ENCODE measurements at regions not wholly inside any gene's neighbourhood (a gene's known extent, or its start where the extent isn't known, plus 50 kb on each side); places are given as distances from the start of the nearest gene placed in this dataset.
A peak's percentile ranks its signal among the peaks of the same experiment; 100 is the strongest.

DNA sequence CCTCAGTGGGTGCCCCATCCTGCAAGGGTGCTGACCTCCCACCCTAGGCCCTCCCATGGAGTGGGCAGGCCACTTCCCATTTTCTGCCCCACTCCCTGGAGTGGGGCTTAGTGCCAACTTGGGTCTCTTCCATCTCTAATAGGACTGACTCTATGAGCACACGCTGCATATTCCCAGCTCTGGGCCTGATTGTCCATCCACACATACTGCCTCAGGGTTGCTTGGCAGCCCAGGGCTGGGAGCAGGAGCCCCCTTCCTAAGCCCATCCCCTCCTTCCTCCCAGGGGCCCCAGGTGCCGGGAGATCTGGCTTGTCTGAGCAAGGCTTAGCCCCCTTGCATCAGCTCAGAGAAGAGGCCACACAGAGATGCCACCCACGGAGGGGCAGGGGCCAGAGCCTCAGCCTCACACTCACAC lies 55.1 kb downstream of the PJA1 start:
- DNase-seq (ENCODE audit: low spot score in 2 of 2) (no peak), FAIRE-seq (no peak)

DNA sequence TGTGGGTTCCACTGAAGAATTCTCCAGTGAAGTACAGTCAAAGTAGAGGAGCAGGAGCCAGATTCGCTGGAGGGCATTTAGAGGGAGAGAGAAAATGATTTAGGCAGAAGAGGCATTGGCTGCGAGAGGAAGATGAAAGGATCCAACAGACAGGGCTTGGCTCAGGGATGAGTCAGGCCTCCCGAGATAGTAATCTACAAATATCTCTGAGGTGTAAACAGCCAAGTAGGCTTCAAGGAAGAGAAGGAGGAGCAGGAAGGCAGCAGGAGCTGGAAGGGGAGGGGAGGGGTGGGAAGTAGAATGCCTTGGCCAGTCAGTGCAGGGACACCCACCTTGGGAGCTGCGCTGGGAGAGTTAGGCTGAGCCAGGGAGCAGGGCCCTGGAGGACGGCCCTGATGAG lies 55.5 kb downstream of the PJA1 start:
- DNase-seq (ENCODE audit: low spot score in 2 of 2) (no peak), FAIRE-seq (no peak)

DNA sequence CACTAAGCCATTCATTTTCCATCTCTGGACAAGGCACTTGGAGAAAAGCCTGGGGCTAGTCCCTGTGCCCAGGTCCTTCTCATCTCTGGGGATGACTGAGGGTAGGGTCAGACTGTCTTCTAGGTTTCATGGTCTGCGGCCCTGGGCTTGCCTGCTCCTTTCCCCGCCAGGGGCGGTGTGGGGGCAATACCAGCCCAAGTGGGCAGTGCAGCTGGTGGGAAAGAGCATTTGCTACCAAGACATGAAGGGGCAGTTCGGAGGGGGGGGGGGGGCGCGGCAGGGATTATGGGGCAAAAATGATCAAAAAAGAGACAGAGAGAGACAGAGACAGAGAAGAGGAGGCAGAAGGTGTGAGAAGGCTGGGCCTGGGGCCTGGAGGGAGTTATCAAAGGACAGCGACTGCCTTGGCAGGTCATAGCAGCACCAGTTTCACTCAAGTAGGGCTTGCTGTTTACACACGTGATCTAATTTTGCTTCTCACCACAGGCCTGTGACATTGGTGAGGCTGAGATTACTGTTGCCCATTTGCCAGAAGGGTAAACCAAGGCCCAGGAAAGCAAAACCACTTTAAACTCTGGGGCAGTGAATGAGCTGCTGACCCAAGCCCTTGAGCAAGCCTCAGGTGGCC lies 56.1 kb downstream of the PJA1 start:
- DNase-seq (ENCODE audit: low spot score in 2 of 2) (no peak), FAIRE-seq (no peak)

DNA sequence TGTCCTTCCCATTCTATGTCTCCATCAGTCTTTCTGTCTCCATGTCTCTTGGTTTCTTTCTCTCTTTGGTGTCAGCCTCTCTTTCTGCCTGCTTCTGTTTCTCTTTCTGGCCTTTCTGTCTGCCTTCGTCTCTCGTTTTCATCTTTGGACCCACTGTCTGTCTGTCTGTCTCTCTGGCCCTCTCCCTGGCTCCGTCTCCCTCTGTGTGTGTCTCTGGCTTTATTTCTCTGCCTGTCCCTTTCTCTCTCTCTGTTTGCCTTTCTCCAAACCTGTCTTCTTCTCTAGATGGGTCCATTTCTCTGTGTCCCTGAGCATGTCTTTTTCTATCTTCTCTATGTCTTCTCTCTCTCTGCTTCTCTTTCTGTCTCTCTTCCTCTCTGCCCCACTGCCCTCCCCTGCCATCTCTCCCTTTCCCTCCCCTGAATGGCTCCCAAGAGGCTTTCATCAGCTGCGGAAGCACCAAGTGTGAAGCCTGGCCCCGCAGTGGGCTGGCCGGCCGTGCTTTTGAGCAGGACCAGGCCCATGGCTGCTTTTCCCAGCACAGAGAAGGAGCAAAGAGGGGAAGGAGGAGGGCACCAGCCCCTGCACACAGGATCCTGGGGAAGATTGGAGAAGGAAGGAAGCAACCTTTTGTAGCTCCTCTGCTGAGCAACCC lies 57.4 kb downstream of the PJA1 start:
- DNase-seq (ENCODE audit: low spot score in 2 of 2) (no peak), FAIRE-seq (no peak)

DNA sequence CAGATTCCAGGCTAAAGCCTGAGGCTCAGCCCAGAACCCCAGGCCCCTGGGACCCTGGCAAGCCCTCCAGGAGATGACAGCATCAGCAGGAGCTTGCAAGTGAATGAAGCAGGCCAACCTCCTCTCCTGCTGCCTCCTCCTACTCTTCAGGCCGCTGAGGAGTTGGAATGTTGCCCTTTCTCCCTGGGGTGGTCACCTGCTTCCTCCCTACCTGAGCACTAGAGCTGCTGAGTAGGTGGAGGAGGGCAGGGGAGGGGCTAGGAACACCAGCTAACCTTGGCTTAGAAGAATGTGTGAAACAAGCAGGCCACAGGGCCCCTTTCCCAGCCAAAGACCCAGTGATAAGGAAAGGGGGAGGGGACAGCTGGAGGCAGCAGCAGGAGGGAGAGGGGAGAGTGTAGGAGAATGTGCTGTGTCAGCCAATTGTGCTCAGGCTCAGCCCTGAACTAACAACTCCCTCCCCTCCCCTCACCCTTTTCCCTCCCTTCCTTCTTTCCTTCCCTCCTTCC lies 58.0 kb downstream of the PJA1 start:
- FAIRE-seq = no peak

DNA sequence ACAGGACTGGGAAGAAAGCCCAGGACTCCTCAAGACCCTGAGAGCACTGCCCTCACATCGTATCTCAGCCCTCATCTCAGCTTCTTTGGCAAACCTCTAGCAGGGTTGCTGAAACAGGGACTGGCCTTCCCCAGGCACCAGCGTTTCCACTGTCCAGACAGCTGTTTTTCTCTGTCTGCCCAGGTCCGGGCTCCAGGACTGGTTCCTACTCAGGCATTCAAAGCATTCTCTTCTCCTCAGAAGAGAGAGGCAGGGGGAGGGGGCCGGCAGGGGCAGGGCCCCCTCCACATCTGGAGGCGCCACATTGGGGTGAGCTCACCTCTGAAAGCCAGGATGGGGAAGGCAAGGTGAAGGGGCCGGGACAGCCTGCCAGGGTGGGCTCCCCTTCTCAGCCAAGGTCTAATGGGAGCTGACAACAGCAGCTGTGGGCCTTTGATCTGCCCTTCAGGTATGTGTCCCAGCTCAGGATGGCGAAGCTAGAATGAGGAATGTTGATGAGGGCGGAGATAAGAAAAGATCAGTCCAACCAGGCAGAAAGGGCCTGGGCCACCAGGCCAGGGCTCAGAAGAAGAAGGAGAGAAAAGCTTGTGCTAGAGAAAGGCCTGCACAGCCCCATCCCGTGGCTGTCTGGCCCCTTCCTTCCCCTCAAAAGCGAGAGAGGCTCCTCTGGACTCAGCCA lies 60.4 kb downstream of the PJA1 start:
- FAIRE-seq (no peak), DNase-seq (ENCODE audit: low spot score in 2 of 2) (no peak)

More for the DNA sequence above, 58.0 kb downstream of the PJA1 start:
- no peak for DNase-seq (ENCODE audit: low spot score in 2 of 2)

DNA sequence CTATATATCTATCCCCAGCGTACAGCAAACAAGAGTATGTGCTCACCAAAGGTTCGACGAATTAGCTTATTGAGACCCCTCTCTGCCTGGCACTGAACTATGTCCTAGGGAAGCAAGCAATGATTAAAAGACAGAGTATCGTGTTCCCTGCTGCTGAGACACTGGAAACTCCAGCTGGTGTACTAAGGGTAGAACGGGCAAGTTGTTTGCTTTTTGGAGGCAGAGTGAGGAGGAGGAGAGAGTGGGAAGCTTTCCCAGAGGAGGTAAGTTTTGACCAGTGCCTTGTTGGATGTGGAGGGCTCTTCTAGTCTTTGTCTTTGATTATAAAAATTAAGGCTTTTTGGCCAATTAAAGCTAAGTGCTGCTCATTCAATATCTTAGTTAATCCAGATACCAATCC lies 61.7 kb downstream of the PJA1 start:
- FAIRE-seq (no peak), DNase-seq (ENCODE audit: low spot score in 2 of 2) (no peak)

DNA sequence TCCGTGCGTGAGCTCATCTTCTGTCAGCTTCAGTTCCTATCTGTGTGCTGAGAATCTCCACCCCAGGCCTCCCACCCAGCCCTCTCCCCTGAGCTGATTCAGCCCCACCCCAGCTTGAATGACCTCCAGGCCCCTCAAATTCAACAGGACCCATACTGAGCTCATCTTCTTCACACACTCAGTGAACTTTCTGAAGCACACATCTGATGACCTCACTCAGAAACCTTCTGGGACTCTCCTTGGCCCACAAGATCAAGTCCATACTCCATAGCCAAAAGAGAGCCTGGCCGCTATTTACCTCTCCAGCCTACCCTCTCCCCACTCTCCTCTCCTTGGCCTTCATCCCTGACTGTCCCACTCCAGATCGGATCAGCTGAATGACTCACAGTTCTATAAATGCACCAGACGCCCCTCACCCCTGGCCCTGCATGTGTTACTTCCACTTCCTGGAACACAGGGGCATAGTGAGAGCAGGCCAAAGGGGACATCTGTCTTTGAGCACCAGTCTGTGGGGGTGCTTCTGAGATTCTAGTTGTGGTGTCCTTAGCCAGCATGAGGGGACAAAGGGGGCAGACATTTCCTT lies 62.5 kb downstream of the PJA1 start:
- FAIRE-seq (no peak), DNase-seq (ENCODE audit: low spot score in 2 of 2) (no peak)

DNA sequence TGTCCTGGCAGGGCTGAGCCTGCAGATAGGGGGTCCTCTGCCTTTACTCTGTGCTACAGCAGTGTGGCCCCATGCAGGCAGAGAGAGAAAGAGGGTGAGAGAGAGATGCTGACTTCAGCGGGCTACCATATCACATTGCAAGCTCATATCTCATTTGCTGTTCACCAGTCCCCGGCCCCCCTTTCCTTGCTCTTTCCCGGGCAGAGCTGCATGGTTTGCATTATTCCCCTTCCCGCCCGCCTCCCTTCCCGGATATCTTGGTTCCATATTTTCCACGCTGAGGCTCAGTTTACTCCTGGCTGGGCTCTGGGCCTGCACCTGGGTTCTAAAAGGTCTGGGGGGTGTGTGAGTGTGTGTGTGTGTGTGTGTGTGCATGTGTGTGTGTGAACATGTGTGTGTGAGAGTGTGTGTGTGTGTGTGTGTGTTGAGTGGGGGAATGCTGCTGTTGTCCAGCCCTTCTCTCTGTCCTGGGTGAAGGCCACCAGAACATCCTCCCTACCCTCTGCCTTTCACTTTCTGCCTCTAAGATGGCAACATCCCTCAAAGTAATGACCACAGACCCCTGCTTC lies 63.5 kb downstream of the PJA1 start:
- DNase-seq (ENCODE audit: low spot score in 2 of 2) (no peak), FAIRE-seq (no peak)

DNA sequence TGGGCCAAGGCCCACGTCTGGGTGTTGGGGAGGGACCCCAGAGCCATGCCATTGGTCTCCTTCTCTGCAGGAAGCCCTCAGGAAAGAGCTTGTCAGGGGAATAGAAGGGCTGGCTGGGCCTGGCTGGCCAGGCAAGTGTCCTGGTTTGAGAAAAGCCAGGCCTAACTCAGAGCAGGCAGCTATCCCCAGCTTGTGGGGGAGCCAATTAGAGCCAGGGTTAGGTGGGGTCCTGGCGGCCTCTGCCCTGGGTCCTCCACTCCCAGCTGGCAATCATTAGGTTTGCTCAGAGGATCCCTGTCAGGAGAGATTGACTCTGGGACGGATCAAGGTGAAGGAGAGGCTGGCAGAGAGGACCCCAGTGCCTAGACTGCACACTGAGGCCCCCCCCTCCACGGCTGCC lies 64.8 kb downstream of the PJA1 start:
- FAIRE-seq (no peak), DNase-seq (ENCODE audit: low spot score in 2 of 2) (no peak)

DNA sequence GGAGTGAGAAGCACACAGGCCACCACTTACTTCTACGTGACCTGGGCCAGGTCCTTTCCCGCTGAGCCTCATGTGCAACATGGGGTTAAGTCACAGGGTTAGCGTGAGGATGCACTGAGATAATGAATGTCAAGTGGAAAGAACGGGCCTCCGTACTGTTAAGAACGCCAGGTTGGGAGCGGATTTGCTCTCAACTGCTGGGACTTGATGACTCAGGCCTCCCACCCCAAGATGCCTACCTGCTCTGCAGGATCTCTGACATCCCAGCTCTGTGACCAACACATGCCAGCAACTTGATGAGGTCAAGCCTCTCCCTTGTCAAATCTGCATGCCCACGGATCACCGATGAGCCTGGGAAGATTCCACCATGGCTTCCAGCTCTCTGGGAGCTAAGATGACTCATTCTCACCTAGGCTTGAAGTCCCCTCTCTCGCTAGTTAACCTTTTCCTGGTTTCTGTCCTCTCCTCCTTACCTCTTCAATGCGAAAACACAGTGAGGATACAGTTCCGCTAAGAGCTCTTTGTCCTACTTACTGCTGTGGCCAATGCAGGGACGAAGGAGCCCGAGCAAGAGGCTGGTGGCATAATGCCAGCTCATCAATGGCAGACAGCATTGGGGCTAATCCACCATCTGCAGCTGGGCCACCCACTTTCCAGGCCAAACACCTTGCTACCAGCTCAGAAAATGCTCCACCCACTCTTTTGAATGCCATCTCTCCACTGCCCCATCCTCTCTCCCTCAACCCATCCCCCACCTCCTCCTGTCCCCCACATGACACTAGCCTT lies 67.6 kb downstream of the PJA1 start:
- DNase-seq (ENCODE audit: low spot score in 2 of 2) = no peak
- FAIRE-seq = no peak

DNA sequence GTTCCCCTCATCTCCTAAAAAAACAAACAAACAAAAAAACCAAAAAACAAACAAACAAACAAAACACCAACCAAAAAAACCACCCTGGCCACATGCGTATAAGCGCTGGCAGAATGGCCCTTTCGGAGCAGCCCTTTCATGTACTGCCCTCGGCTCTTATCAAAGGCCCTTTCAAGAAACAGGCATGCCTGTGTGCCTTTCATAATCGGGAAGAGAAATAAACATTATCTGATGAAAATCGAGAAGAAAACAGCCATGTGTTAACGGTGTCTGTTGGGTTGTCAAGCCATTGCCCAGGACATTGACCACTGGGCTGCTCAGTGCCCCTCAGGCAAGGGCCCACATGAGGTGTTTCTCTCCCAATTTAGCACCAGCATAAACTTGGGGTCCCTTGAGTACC lies 68.3 kb downstream of the PJA1 start:
- DNase-seq (ENCODE audit: low spot score in 2 of 2) (no peak), FAIRE-seq (no peak)

DNA sequence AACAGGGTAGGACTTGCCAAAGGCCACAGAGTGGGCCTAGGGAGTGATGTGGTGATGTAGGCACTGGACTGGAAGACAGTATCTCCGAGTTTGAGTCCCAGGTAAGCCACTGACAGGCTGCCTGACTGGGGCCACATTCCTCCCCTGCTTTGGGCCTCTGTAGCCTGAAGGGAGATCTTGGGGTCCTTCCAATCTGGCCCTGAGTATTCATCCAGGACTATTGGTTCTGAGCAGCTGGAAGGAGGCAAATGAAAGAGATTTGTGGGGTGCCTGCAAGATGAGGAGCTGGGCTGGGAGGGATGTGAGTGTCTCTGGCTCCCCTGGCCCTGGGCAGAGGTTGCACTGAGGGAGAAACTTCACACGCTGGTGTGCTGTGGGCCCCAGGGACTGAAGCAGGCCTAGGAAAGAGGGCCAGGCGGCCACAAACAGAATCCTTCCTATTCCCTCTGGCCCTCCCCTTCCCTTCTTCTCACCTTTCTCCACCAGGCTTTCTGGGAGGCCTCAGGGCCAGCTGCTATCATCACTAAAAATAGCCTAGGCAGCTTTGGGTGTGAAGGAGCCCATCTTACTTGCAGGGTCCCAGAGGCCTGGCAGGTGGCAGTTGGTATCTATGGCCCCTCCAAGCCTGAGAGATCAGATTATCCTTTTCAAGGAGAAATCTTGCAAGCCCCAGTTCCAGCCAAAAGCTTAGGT lies 70.1 kb downstream of the PJA1 start:
- FAIRE-seq (no peak), DNase-seq (ENCODE audit: low spot score in 2 of 2) (no peak)

DNA sequence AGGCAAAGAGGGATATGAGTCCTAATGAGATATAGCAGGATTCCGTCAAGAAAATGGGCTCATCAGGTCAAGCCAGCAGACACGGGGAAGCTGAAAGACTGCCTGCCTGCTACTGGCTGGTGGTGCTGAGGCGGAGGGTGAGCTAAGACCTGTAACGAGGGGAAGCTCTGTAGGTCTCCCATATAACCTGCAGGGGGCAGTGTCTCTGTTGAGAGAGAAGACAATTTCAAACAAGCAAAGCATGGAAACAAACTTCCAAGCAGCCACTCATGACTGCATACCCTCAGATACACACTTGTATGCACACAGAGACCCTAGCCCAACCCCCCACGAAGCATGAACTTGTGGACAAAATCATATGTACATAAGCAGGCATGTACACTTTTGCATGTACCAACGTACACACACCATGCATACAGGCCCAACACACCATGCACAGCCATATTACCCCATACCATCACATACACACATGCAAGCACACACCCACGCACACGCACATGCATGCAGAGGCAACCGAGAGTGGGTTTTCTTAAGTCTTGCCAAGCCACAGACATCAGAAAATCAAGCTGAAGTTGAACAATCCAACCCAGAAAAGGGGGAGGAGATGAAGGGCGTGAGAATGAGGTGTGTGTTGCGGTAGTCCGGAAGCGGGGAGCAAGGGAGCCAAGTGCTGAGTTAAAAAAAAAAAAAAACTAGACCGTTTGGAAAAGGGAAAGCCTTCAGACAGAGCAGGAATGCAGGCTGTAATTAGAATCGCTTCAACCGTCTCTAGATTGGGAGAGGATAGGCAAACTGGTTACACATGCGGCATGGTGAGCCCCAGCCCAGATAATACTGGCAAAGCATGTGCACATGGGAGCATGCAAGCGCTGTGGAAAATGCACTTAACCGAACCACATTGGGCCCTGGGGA lies 71.0 kb downstream of the PJA1 start:
- FAIRE-seq (no peak), DNase-seq (ENCODE audit: low spot score in 2 of 2) (peak; percentile 46 to 56)

DNA sequence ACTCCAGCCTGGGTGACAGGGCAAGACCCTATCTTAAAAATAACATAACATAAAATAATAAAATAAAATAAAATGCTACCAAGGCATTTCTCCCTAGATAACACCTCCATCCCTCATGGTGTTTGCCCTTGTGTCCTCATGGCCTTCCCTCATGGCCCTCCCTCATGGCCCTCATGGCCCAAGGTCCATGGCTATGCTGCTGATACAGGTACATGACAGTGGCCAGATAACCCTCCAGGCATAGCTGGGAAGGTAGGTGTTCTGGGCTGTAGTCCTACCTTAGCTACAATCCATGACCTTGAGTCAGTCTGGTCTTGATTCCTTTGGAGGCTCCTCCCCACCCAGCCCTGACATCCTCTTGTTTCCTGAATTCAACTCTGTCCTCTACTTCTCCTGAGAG lies 75.2 kb downstream of the PJA1 start:
- FAIRE-seq (no peak), DNase-seq (ENCODE audit: low spot score in 2 of 2) (no peak)

DNA sequence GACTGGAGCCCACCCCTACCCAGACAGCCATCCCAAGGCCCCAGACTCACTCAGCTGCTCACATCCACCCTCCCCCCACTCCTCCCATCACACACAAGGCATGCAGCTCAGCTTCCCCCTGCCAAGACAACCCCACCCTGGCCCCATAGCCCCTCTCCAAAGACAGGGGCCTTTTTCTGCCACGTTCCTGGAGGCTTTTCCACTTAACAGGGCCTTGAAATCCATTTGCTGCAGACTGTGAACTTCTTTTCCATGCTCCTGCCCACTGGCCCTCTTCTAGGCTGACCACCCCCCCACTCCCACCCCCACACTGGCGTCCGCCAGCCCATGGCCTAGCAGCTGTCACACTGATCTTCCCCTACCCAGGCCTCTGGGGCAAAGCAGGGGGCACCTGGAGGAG lies 76.0 kb downstream of the PJA1 start:
- DNase-seq (ENCODE audit: low spot score in 2 of 2) (no peak), FAIRE-seq (no peak)

DNA sequence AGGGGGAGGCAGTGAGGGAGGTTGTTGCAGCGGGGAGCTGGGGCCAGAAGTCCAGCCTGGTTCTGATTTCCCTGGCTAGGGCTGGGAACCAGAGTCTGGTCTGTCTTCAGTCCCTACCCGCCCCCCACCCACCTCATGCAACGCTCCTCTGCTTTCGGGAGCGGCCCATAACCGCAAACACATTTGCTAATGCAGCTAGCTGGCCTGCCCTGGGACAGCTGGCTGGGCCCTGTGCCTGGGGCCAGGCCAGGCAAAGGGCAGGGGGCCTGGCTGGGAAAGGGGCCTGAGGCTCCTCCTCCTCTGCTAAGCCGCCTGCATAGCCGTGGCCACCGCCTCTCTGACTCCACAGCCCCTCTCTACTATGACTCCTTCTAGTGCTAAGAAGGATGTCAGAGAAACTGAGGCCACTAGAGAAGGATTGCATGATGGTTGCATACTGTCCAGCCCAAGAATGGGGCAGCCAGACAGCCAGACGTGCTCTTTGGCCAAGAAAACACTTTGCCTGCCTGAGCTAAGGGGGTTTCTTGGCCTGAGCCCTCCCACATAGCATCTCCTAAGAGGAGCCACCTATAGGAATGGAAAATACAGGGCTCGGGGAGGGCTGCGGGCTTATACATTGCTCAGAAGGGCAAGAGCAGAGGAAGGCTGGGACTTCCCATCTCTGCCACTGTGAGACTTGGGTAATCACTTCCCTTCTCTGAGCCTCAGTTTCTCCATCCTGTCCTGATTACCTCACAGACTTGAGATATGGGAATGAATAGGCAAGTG lies 76.9 kb downstream of the PJA1 start:
- FAIRE-seq (no peak), DNase-seq (ENCODE audit: low spot score in 2 of 2) (no peak)

DNA sequence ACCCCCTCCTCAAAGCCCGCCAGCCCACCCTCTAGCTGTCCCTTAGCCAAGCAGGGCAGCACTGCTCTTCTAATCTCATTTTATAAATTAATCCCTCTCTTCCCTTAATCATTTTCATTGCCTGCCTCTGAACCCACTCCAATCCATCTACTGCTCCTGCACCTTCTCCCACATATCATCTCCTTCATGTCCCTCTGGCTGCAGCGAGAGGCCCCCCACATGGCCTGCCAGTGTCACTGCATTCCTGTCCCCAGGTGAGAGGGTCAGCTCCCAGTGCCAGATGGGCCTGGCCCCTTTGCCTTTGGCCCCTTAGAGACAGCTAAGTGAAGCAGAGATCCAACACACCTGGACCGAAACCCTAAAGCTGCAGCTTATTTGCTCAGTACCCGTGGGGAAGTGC lies 79.4 kb downstream of the PJA1 start:
- no peak for DNase-seq (ENCODE audit: low spot score in 2 of 2)
- FAIRE-seq = no peak
